Tibial nerve (tissue), 3 donors: ENCODE measurements at regions not wholly inside any gene's neighbourhood (a gene's known extent, or its start where the extent isn't known, plus 50 kb on each side); places are given as distances from the start of the nearest gene placed in this dataset.

Source experiments
- CTCF ChIP-seq, 5 experiments: fragments of 200-600 bp in 3 of 5; fragments of 450-650 bp in 2 of 5; sonication (generic) in 3 of 5; IDR thresholded peaks; one replicate each; pipeline ENCODE4 v1.5.1; 2016 to 2019; ENCODE audit warnings: antibody characterized with exemption in 5 of 5, mild to moderate bottlenecking in 3 of 5, moderate library complexity in 2 of 5
- POLR2A ChIP-seq, 2 donors: fragments of 450-650 bp; IDR thresholded peaks; one replicate each; pipeline ENCODE4 v1.6.1; 2017; ENCODE audit warnings: antibody characterized with exemption in 2 of 2, mild to moderate bottlenecking in 2 of 2, moderate library complexity in 2 of 2

- no peak for TF ChIP-seq CTCF (IDR thresholded peaks at IDR 0.05)
- no peak for TF ChIP-seq POLR2A (IDR thresholded peaks at IDR 0.05)
These were observed 92.4 kb upstream of the PJA1 start for GRCh38 chrX:69257499-69258127.
